NT2/D1 (cell line): ENCODE measurements at regions not wholly inside any gene's neighbourhood (a gene's known extent, or its start where the extent isn't known, plus 50 kb on each side); places are given as distances from the start of the nearest gene placed in this dataset.

Source experiments
- YY1 ChIP-seq: IDR thresholded peaks from 2 replicates; pipeline ENCODE4 v1.6.1; 2011; ENCODE audit not compliant: insufficient read length, insufficient read depth
- ZNF274 ChIP-seq: IDR thresholded peaks from 2 replicates; pipeline ENCODE4 v1.6.1; 2011; ENCODE audit warnings: mild to moderate bottlenecking, low read depth, low read length

DNA sequence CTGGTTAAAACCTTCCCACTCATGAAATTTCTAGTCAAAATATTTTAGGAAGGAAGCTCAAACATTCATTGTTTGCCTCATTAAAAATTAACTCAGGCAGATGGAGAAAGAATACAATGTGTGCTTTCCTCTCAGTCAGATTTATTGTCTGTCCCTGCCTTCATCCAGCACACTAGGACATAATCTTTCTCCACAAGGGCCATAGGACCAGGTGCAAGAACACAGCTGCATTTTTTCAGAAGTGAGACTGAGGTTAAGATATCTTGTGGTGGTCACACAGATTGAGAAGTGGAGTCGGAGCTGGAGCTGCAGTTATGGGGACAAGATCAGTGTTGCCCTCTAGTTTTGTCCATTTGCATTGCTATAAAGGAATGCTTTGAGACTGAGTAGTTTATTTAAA, 666.3 kb downstream of the CCSER2 start:
- no peak for TF ChIP-seq YY1
- no peak for TF ChIP-seq ZNF274
